Medulla oblongata (tissue), 1 donor: ENCODE measurements at regions not wholly inside any gene's neighbourhood (a gene's known extent, or its start where the extent isn't known, plus 50 kb on each side); places are given as distances from the start of the nearest gene placed in this dataset.
"Not testable (repeated sequence)": the region's sequence is repeated elsewhere in the genome, so short reads cannot be mapped to it uniquely, and the experiment has no call there.

Experiments used
- DNase-seq: peaks from one replicate; pipeline ENCODE4 v3.0.0-alpha.2; 2015; ENCODE audit errors: extremely low spot score

- DNase-seq: peak; percentile 30
Observed at GRCh38 chr12:97797473-97797872, 334.9 kb downstream of the RMST start.

- no peak for DNase-seq
Observed at GRCh38 chr12:97800561-97800960, 338.0 kb downstream of the RMST start.

GRCh38 chr12:97801471-97802059 lies 339.0 kb downstream of the RMST start:
- no peak for DNase-seq

GRCh38 chr12:97805146-97805545 lies 342.5 kb downstream of the RMST start:
- DNase-seq: peak; percentile 3

- DNase-seq: no peak
Observed at GRCh38 chr12:97813301-97813700, 350.7 kb downstream of the RMST start.

GRCh38 chr12:97821806-97822205 lies 359.2 kb downstream of the RMST start:
- DNase-seq: no peak

- DNase-seq: no peak
Observed at GRCh38 chr12:97835541-97835940, 372.9 kb downstream of the RMST start.

- no peak for DNase-seq
Observed at GRCh38 chr12:97837401-97837800, 374.8 kb downstream of the RMST start.

GRCh38 chr12:97848051-97848450 lies 385.4 kb downstream of the RMST start:
- no peak for DNase-seq

- DNase-seq: no peak
Observed at GRCh38 chr12:97854477-97854876, 391.9 kb downstream of the RMST start.

GRCh38 chr12:97862072-97862471 lies 399.5 kb downstream of the RMST start:
- DNase-seq: no peak

- DNase-seq: no peak
Observed at GRCh38 chr12:97875064-97875463, 412.5 kb downstream of the RMST start.

GRCh38 chr12:97876780-97877179 lies 414.2 kb downstream of the RMST start:
- DNase-seq: no peak

GRCh38 chr12:97877404-97877803 lies 414.8 kb downstream of the RMST start:
- DNase-seq: no peak

GRCh38 chr12:97886511-97887176 lies 424.0 kb downstream of the RMST start:
- DNase-seq: no peak

GRCh38 chr12:97897881-97898280 lies 435.3 kb downstream of the RMST start:
- DNase-seq: not testable (repeated sequence)

GRCh38 chr12:97899529-97899928 lies 436.9 kb downstream of the RMST start:
- no peak for DNase-seq

- no peak for DNase-seq
Observed at GRCh38 chr12:97899956-97900355, 437.4 kb downstream of the RMST start.

GRCh38 chr12:97903356-97903755 lies 440.8 kb downstream of the RMST start:
- no peak for DNase-seq

- no peak for DNase-seq
Observed at GRCh38 chr12:97907504-97907903, 444.9 kb downstream of the RMST start.

GRCh38 chr12:97910559-97910958 lies 448.0 kb downstream of the RMST start:
- DNase-seq: no peak

GRCh38 chr12:97912943-97913342 lies 450.3 kb downstream of the RMST start:
- DNase-seq: no peak

GRCh38 chr12:97921979-97922722 lies 459.5 kb downstream of the RMST start:
- DNase-seq: no peak
